GM03348 (cell line): ENCODE measurements at regions not wholly inside any gene's neighbourhood (a gene's known extent, or its start where the extent isn't known, plus 50 kb on each side); places are given as distances from the start of the nearest gene placed in this dataset.
"Not testable (repeated sequence)": the region's sequence is repeated elsewhere in the genome, so short reads cannot be mapped to it uniquely, and the experiment has no call there.

Source experiments
- DNase-seq: peaks from one replicate; pipeline ENCODE4 v3.0.0; 2012; ENCODE audit warnings: low spot score

DNA sequence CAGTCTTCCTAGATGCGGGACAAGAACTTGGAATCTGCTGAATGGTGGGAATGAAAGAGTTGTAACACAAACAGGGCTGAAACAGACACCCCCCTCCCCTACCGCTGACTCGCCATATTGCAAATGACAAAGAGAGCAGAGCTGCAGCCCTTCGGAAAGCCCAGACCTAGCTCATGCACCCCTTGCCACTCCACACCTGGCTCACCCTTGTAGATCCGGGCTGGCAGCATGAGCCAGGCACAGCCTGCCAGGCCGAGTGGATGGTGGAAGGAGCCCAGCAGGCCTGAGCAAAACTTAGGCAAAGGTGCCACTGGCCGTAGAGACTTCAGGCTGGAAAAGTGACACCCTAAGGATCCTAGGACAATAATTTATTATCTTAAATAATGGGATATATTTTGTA is 237.4 kb upstream of the SEMA3D start:
- no peak for DNase-seq

DNA sequence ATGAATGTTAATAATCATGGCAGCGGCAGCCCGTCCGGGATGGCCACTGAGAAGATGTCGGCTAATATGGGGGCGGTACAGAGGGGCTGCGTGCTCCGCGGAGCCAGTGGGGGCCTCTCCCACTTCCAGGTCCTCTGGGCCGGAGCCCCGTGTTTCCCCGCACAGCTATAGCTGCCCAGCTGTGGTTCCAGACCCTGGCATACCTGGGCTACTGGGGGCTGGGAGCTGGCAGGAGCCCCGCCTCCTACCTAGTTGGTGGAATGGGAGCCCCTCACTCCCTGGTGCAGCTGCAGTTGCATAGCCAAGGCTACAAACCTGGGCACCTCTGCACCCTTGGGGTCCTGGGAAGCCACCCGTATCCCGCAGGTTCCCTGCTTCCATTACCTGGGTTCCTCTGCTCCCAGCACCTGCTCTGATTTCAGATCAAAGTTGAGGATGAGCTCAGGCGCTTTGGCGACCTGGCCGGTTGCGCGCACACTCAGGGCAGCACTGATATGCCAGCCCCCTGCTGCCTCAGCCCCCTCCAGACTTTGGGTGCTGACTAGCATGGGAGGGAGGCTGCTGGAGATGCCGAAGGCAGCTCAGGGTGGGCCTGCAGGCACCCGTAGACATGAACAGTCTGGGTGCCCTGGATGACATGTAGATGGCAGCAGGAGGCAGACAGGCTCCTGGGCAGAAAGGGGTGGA is 236.5 kb upstream of the SEMA3D start:
- DNase-seq = no peak

DNA sequence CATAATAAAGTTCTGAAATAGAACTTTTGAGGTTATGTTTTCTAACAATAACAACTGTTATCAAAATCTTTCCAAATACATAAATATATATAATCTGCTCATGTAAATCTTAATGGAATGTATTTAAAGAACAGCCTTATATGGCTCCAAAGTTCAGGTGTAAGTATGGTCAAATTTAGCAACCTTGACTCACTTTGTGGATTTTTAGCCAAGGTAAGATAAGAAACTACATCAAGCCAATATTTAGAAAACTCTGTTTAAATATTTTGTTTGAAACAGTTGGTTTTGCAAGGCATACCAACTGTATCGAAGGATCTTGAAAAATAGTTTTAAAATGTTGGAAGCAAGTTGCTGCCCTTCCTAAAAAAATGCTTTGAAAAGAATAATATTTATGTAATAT is 228.9 kb upstream of the SEMA3D start:
- DNase-seq = no peak

DNA sequence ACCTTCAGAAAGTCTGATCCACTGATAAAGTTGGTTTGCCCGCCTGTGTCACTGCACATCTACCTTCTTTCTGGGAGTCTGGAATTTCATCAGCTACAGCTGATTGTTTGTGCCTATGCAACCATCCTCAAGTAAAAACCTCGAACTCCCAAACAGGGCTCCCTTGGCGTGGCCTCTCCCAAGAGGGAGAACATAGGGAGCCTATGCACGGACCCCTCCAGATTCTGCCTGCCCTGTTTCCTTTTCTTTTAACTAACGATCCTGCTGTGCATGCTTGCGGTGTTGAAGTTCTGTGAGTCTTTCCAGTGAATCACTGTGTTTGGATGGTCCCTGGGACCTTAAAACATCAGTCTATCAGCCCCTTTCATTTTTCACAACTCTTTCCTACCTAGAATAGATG is 226.9 kb upstream of the SEMA3D start:
- DNase-seq = no peak

DNA sequence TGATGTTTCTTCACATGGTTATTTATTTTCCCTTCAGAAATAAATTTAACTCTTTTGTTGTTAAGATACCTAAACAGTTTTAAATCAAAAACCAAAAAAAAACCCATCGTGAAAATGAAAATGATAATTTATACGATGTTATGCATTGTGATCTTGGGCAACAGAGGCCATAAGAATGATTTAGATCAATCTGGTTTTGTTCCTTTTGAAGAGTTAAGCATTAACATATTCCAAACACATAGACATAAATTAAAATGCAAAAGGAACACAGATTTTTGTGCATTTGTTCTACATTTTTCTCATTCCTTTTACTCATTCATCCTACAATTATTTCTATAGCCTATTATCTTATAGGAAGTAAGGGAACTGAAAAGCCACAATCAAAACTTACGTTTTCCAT is 226.1 kb upstream of the SEMA3D start:
- DNase-seq = no peak

DNA sequence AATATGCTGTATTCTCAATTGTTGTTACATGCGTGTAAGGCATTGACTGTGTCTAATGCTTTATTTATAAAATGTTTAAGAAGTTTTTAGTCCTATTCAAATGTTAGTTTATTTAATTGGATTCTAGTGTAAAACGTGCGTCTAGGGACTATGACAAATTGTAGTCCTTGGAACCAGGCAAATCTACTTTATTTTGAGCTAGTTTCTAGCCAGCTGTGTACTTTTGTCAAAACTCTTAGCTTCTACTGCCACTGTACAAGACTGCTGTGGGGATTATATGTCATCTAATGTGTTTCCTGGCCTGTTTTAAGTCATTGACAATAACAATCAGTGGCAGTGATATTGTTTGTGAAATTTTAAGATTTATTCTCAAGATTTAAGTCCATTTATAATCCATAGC is 220.5 kb upstream of the SEMA3D start:
- no peak for DNase-seq

DNA sequence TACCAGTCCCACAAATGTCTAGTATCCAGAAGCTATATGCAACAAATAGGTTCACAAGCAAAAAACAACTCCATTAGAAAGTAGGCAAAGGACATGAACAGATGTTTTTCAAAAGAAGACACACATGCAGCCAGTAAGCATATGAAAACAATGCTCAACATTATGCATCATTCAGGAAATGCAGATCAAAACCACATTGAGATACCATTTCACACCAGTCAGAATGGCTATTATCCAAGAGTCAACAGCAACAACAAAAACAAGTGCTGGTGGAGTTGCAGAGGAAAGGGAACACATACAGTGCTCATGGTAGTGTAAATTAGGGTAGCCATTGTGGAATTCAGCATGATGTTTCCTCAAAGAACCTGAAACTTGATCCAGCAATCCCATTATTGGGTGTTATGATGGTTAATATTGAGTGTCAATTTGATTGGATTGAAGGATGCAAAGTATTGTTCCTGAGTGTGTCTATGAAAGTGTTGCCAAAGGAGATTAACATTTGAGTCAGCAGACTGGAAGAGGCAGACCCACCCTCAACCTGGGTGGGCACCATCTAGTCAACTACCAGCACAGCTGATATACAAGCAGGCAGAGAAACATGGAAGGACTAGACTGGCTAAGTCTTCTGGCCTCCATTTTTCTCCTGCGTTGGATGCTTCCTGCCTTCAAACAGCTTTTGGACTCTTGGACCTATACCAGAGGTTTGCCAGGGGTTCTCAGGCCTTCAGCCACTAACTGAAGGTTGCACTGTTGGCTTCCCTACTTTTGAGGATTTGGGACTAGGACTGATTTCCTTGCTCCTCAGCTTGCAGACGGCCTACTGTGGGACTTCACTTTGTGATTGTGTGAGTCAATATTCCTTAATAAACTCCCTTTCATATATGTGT is 218.4 kb upstream of the SEMA3D start:
- DNase-seq = no peak

DNA sequence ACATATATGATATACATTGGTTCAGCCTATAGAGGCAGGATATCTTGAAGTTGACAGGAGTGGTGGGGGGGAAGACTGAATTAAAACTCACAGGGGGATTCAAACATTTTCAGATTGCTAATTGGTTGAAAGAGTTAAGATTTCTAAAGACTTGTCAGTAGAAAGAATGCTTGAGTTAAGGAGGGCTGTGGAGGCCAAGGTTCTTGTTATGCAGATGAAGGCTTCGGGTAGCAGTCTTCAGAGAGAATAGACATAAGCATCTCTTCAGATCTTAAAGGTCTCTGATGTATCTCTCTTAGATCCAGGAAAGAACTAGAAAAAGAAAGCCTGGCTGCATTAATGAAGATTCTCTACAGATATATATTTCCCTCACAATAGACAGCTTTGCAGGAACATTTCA is 209.8 kb upstream of the SEMA3D start:
- no peak for DNase-seq

DNA sequence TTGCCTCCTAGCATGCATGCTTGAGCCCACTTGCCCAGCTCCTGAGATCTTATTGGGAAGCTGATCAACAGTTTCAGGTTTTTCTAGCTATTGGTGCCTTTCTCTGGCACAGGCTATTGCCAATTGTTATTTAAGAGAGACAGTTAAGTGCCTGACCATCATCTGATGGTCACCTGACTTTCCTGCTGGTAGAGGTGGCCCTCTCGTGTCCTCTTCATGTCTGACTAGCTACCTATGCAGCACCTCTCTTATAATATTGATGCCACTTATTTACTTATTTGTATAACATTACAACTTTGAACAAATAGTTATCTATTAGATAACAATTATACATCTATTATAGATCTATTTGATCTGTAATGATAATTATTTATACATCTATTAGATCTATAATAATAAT is 205.9 kb upstream of the SEMA3D start:
- no peak for DNase-seq

DNA sequence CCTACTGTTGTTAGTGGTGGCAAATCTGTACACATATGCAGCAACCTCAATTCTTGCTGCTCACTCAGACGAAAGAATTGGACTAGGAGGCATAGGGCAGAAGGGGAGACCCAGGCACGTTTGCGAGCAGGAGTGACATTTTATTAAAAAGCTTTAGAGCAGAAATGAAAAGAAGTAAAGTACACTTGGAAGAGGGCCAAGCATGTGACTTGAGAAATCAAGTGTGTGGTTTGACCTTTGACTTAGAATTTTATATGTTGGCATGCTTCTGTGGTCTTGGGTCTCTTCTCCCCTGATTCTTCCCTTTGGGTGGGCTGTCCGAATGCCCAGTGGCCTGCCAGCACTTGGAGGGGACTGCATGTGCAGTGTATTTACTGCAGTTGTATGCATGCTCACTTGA is 205.5 kb upstream of the SEMA3D start:
- no peak for DNase-seq

DNA sequence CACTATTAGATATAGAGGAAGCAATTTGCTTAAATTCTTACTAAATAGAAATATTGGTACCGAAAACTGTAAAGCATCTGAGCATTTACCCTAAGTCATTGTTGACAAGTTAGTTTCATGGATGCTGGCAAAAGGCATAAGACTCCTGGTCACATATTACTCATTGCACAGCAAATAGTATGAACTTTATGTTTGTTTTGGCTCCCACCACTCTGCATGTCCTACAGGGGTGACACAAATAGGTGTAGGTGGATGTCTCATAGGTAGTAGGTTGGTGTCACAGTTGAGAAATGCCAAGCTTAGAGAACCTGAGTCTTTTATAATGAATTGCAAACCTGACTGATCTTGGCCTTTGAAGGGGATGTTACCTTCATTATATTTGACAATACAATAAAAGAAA is 199.6 kb upstream of the SEMA3D start:
- DNase-seq = no peak

DNA sequence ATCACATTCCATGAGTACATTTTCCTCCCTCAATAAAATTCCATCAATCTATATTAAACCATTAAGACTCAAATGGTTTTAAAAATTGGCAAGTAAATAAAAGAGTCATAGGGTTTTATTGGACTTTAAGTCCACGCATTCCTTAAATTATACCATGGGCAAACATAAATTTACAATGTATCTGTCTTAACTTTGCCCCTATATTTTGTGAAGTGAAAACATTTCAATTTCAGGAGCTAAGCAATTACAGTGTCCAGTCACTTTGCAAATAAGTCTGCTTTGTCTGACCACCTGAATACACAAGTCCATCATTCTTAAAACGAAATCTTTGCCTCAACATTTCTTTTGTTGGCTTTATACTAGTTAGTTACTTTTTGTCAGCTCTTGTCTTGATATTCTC is 197.5 kb upstream of the SEMA3D start:
- no peak for DNase-seq

DNA sequence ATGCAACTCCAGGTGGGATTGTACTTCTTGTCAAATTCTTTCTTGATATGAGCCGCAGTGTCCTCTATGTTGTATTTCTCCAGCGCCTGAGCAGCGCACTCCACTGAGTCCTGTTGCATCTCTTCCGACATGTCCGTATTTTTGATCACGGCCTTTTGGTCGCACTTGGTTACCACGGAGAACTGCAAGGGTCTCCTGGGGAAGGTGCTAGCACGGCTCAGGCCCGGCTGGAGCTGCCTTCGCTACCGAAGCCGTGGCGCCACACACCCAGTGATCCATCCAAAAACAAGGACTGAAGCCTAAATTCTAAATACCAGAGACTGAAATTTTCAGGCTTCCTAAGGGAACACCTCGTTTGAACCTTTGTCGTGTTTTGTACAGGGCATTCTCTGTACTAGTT is 194.4 kb upstream of the SEMA3D start:
- no peak for DNase-seq

DNA sequence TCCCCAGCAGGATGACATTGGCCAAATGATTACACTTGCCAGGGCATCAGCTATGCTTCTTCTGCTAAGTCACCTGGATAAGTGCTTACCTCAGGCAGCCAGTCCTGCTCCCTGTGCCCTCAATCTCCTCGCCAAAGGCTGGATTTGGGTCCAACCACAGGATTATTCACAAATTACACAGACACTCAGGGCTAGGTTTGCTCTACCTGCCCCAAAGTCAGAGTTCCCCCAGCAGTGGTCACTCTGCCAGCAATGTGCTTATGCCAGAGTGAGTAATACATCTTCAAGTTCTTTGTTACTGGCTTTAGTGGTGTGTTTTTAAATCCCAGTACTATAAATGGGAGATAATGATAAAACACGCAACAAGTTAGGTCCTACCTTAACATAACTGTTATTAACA is 189.7 kb upstream of the SEMA3D start:
- no peak for DNase-seq

DNA sequence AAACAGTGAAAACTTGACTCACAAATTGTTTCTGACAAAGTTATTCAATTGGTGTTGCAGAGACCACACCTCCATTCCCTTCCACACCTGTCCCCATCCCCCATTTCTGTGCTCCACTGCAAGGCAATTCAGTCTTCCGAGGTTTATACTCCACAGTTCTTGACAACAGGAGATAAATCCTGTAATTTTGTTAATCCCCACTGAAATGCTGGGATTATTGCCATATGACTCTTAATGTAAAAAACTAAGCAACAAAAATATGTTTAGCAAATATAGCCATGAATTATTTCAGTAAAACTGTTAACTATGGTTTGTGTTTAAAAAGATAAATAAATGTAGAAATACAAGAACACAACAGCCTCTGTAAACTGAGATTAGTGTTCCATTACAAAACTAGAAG is 170.1 kb upstream of the SEMA3D start:
- no peak for DNase-seq

DNA sequence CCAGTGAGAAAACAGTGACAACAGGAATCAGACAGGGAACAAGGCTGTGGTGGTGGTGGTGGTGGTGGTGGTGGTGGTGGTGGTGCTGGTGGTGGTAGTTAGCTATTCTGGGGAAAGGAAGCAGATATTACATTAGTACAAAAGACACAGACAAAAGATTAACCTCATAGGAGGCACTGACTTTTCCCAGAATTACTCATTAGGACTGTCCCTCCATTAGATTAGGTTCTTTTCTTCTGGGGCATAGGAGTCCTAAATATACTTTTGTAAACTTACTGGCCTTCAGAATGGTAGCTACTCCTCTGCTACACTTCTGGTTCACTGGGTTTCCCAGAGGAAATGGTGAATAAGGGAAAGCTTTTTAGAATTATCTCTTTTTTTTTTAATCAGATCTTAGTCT is 156.6 kb upstream of the SEMA3D start:
- no peak for DNase-seq

DNA sequence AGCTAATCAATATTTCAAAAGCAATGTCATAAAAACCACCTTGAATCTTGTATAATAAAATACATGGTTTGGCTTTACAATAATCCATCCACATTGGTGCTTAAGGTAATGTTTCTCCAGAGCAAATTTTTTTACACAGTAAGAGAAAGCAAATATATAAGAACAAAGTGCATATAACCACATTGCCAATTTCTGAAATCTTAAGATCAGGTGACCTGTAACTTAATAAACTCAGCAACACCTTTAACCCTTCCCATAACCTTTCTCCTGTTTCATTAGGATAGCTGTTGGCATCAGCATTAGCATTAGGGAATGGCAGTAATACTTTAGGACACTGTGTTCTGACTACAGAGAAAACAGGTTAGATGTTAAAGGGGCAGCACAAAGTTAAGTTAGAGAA is 155.9 kb upstream of the SEMA3D start:
- DNase-seq = no peak

DNA sequence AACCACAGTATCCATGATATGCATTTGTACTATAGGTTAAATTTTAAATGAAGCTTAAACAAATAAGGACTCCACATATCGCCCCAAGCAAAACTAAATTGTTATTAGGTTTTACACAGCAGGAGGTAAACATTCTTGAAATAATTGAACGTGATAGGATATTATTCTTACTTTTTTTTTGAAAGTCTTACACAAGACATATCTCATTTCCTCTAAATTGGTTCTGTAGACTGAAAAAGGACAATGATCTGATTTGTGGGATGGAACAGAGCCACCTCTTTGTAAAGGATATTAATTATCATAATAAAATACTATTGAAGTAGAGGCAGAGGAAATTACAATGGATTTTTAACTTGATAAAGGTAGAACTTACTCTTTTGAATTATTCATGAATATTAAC is 155.1 kb upstream of the SEMA3D start:
- DNase-seq = no peak

DNA sequence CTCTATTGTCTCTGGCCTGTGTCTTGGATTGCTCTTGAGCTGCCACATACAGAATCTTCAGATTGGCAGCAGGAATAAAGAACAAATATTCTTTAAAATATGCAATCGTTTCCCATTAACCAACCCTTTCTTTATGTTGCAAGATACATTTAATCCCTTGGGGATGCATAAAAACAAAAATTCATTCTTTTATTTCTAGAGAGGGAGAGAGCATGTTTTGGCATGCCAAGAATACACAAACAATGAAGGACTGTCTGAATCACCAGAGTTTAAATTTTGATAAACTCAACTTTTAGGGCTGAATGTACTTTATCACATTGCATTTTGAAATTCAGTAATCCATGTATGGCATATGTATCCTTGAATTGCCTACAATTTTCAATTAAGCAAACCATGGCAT is 154.3 kb upstream of the SEMA3D start:
- DNase-seq = no peak

DNA sequence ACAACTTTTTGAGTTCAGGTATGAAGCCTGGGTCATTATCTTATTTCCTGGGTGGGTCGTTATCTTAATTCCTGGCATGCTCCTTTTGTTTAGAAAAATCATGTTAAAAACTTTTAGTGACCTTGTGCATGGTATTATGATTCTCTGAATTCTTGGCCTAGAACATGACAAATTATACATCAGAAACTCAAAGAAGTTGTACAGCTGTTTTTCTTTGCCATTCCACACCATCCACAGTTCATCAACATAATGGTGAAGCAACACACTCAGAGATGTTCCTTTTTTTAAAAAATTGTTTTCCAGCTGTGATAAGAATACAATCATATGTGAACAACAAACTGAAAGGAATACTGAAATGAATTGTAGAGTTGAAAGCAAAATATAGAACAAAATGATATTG is 149.2 kb upstream of the SEMA3D start:
- no peak for DNase-seq

DNA sequence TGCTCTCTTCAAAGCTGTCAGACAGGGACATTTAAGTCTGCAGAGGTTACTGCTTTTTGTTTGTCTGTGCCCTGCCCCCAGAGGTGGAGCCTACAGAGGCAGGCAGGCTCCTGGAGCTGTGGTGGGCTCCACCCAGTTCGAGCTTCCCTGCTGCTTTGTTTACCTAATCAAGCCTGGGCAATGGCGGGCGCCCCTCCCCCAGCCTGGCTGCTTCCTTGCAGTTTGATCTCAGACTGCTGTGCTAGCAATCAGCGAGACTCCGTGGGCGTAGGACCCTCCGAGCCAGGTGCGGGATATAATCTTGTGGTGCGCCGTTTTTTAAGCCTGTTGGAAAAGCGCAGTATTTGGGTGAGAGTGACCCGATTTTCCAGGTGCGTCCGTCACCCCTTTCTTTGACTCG is 148.3 kb upstream of the SEMA3D start:
- not testable (repeated sequence) for DNase-seq

DNA sequence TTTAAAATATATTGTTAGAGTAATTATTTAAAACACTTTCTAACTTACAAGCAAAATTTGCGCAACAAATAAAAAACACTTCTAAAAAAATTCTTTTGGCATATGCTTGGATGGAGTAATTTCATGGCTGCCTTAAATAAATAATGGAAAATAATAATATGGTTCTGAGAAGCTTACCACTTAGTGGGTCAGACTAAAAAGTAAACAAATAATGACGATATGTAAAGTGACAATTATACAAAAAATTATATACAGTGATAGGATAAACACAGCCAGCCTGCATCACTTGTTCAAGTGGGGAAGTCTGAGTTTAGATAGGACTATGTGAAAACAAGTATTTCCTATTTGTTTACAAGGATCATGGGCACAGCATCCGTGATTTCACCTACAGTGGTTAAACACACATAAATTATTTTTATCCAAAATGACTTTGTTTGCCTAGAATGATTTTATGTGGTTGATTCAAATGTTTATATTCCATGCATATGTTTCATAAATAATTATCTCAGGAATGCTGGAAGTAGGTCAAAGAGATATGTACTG is 141.7 kb upstream of the SEMA3D start:
- no peak for DNase-seq

DNA sequence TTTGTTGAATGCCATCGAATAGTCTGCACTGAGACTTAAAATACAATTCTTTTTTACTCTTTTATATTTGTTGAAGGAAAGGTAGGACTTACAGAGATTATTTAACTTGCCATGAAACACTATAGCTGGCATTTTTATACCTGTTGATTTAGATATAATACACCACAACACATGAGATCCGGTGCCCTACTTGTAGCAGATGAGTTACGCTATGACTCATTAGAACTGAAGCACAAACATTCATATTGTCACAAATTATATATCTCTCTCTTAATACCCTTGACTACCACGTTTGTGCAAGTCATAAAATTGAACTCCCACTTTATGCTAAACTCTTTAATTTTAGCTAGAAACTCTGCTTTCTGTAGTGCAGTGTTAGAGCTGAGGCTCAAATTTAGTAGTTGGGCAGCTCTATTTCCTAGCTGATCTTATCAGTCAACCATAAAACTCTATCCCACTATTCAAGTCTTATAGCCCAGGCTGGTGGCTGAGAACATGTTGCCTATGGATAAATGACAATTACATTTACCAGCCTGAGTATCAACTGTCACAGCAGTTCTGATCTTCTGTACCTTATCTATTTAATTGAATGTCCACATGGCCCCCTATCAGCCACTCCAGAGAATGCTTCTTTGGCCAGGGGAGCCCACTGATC is 137.4 kb upstream of the SEMA3D start:
- DNase-seq = no peak
